Activated CD4-positive, alpha-beta T cell treated with anti-CD3 and anti-CD28 coated beads for 36 hours (primary cell): ENCODE measurements at regions not wholly inside any gene's neighbourhood (a gene's known extent, or its start where the extent isn't known, plus 50 kb on each side); places are given as distances from the start of the nearest gene placed in this dataset.

Experiments used
- ATAC-seq: fragments of 200-7000 bp; cut with Tn5 transposase; one replicate; pipeline ENCODE4 v1.10.0; 2021; ENCODE audit warnings: mild to moderate bottlenecking, moderate library complexity
- CTCF ChIA-PET: fragments of 350-600 bp; sonication (Branson Sonifier 250); formaldehyde crosslinking; loops from one replicate; lab custom pipeline; 2021; ENCODE audit warnings: antibody characterized with exemption; lab: Charles Lee
- POLR2A ChIA-PET: fragments of 350-600 bp; sonication (Branson Sonifier 250); formaldehyde crosslinking; loops from one replicate; lab custom pipeline; 2021; ENCODE audit warnings: antibody characterized with exemption, inconsistent platforms; lab: Charles Lee
- DNase-seq: peaks from one replicate; pipeline ENCODE4 v3.0.0-alpha.2; 2020
- H3K27ac Mint-ChIP-seq: one replicate; pipeline ENCODE4 v1.8.0; 2021; ENCODE audit warnings: mixed read lengths
- H3K27me3 Mint-ChIP-seq: one replicate; pipeline ENCODE4 v1.8.0; 2021; ENCODE audit warnings: mixed read lengths
- H3K36me3 Mint-ChIP-seq: one replicate; pipeline ENCODE4 v1.8.0; 2021; ENCODE audit warnings: low read depth, mixed read lengths
- H3K4me1 Mint-ChIP-seq: one replicate; pipeline ENCODE4 v1.8.0; 2021; ENCODE audit warnings: mixed read lengths
- H3K4me3 Mint-ChIP-seq: one replicate; pipeline ENCODE4 v1.8.0; 2021; ENCODE audit warnings: mild to moderate bottlenecking, moderate library complexity, mixed read lengths
- H3K9me3 Mint-ChIP-seq: one replicate; pipeline ENCODE4 v1.8.0; 2021; ENCODE audit warnings: low read depth, mixed read lengths
- intact Hi-C, 2 experiments: fragments of 100-400 bp; cut with DNase I in 1 of 2; cut with micrococcal nuclease in 1 of 2; formaldehyde crosslinking; loops; one replicate each; pipeline versions ENCODE4 v1.14.2 to v1.15.1; 2022 to 2024; cut with DNase I, micrococcal nuclease

DNA sequence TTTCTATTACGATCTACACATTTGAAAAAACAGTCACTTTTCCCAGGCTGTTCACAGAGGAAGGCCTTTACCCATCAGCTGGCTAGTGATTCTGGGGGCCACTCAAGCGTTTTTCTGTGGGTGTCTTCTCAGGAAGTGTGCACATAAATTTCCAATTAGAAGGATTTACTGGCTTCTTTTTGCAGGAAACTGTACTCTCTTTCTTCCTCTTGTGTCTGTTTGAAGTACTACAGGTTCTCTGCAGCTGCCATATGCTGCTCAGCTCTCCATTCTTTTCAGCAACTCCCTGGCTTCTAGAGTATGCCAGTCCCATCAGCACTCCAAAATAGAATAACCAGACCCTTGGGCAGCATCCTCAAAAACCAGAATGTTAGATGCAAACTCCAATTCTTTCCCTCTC, 110.4 kb upstream of the NAV3 start:
- intact Hi-C loops = no loop called here
- Mint-ChIP-seq H3K4me3 (no peak overlapping the region), H3K27ac (no peak overlapping the region), H3K9me3 (no peaks in the 10 kb centered on the region), H3K4me1 (no peaks in the 10 kb centered on the region), H3K36me3 (no peaks in the 10 kb centered on the region), H3K27me3 (no peaks in the 10 kb centered on the region)
- DNase-seq (no peak), ATAC-seq (no peak)
- POLR2A ChIA-PET = no interaction called here
- CTCF ChIA-PET = interaction anchor here (0.6 kb wide), 1 partner anchor 427 kb away, joined by 3 read pairs; no protein-coding TSS in a partner anchor

- peaks cover 4% of the 10 kb centered on the region for H3K9me3 Mint-ChIP-seq
- ChIA-PET POLR2A (interaction anchor here (0.6 kb wide), 1 partner anchor 1963 kb away, joined by 5 read pairs; no protein-coding TSS in a partner anchor), CTCF (no interaction called here)
Observed at GRCh38 chr12:77710209-77710608, 120.5 kb upstream of the NAV3 start.

GRCh38 chr12:77697126-77697525, 133.6 kb upstream of the NAV3 start:
- Mint-ChIP-seq H3K27ac (no peak overlapping the region), H3K27me3 (no peaks in the 10 kb centered on the region), H3K4me1 (no peaks in the 10 kb centered on the region), H3K9me3 (peaks cover 2% of the 10 kb centered on the region), H3K4me3 (no peak overlapping the region), H3K36me3 (no peaks in the 10 kb centered on the region)
- DNase-seq = no peak
- CTCF ChIA-PET = no interaction called here
- ATAC-seq = no peak
- intact Hi-C loops = no loop called here
- POLR2A ChIA-PET = no interaction called here

More at GRCh38 chr12:77710209-77710608, 120.5 kb upstream of the NAV3 start:
- DNase-seq (no peak), ATAC-seq (no peak)
- Mint-ChIP-seq H3K4me1 (no peaks in the 10 kb centered on the region), H3K27ac (no peak overlapping the region), H3K27me3 (no peaks in the 10 kb centered on the region), H3K4me3 (no peak overlapping the region), H3K36me3 (no peaks in the 10 kb centered on the region)
- intact Hi-C loops = no loop called here

DNA sequence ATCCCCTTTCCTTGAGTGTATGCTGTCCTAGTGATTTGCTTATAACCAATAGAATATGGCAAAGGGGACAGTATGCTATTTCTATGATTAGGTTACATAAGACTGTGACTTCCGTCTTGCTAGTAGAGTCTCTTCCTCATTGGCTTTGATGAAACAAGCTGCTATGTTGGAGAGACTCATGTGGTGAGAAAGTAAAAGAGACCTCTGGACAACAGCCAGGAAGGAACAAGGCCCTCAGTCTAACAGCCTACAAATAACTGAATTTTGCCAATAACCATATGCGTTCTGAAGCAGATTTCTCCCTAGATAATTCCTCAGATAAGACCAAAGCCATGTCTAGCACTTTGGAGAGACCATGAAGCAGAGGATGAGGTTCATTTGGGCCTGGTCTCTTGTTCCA, 134.5 kb upstream of the NAV3 start:
- DNase-seq (no peak), ATAC-seq (no peak)
- no peaks in the 10 kb centered on the region for H3K4me1 Mint-ChIP-seq
- H3K27me3 Mint-ChIP-seq = no peaks in the 10 kb centered on the region
- ChIA-PET CTCF (no interaction called here), POLR2A (no interaction called here)
- H3K36me3 Mint-ChIP-seq = no peaks in the 10 kb centered on the region
- intact Hi-C loops = no loop called here
- H3K9me3 Mint-ChIP-seq = peaks cover 2% of the 10 kb centered on the region
- no peak overlapping the region for H3K27ac Mint-ChIP-seq
- no peak overlapping the region for H3K4me3 Mint-ChIP-seq

GRCh38 chr12:77689510-77690086, 141.1 kb upstream of the NAV3 start:
- H3K27ac Mint-ChIP-seq = no peak overlapping the region
- POLR2A ChIA-PET = no interaction called here
- H3K27me3 Mint-ChIP-seq = no peaks in the 10 kb centered on the region
- ATAC-seq (no peak), DNase-seq (no peak)
- H3K36me3 Mint-ChIP-seq = no peaks in the 10 kb centered on the region
- no peak overlapping the region for H3K4me3 Mint-ChIP-seq
- CTCF ChIA-PET = no interaction called here
- intact Hi-C loops = loop anchor here in 1 of 2 experiments (5.0 kb wide), 1 partner anchor 642 kb away; no protein-coding TSS in a partner anchor
- H3K9me3 Mint-ChIP-seq = no peaks in the 10 kb centered on the region
- no peaks in the 10 kb centered on the region for H3K4me1 Mint-ChIP-seq

DNA sequence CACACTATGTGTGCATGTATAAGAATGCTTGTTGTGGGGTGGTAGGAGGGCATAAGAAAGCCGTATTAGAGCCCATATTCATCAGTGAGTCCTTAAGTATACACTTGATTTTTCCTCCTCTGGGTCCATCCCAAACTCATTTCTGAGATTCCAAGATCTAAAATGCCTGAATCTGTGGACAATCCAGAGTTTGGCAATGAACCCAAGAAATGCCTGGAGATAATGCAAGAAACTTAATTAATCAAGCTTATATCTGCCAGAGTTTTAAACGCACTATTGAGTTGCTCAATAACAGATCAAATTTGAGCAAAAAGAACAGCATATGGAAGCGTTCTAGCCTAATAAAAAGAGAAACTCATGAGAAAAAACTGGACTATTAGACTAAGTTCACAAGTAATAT, 143.4 kb upstream of the NAV3 start:
- Mint-ChIP-seq H3K4me1 (no peaks in the 10 kb centered on the region), H3K36me3 (no peaks in the 10 kb centered on the region), H3K9me3 (no peaks in the 10 kb centered on the region), H3K27me3 (no peaks in the 10 kb centered on the region), H3K27ac (no peak overlapping the region), H3K4me3 (no peak overlapping the region)
- ATAC-seq (no peak), DNase-seq (no peak)
- POLR2A ChIA-PET = interaction anchor here (0.6 kb wide), 1 partner anchor 324 kb away, joined by 3 read pairs; no protein-coding TSS in a partner anchor
- CTCF ChIA-PET = no interaction called here
- intact Hi-C loops = loop anchor here in 1 of 2 experiments (5.0 kb wide), 1 partner anchor 640 kb away; no protein-coding TSS in a partner anchor

GRCh38 chr12:77686760-77687159, 143.9 kb upstream of the NAV3 start:
- POLR2A ChIA-PET = no interaction called here
- no peak overlapping the region for H3K27ac Mint-ChIP-seq
- DNase-seq (no peak), ATAC-seq (no peak)
- H3K4me1 Mint-ChIP-seq = no peaks in the 10 kb centered on the region
- intact Hi-C loops = loop anchor here in 1 of 2 experiments (5.0 kb wide), 1 partner anchor 639 kb away; no protein-coding TSS in a partner anchor
- CTCF ChIA-PET = no interaction called here
- no peaks in the 10 kb centered on the region for H3K36me3 Mint-ChIP-seq
- H3K4me3 Mint-ChIP-seq = no peak overlapping the region
- H3K9me3 Mint-ChIP-seq = no peaks in the 10 kb centered on the region
- H3K27me3 Mint-ChIP-seq = no peaks in the 10 kb centered on the region

- Mint-ChIP-seq H3K36me3 (no peaks in the 10 kb centered on the region), H3K9me3 (no peaks in the 10 kb centered on the region), H3K4me3 (no peak overlapping the region), H3K4me1 (no peaks in the 10 kb centered on the region), H3K27ac (no peak overlapping the region), H3K27me3 (no peaks in the 10 kb centered on the region)
- CTCF ChIA-PET = no interaction called here
- no peak for ATAC-seq
- no peak for DNase-seq
- POLR2A ChIA-PET = no interaction called here
- intact Hi-C loops = loop anchor here in 1 of 2 experiments (5.0 kb wide), 1 partner anchor 639 kb away; no protein-coding TSS in a partner anchor
Observed at GRCh38 chr12:77685901-77686300, 144.8 kb upstream of the NAV3 start.

DNA sequence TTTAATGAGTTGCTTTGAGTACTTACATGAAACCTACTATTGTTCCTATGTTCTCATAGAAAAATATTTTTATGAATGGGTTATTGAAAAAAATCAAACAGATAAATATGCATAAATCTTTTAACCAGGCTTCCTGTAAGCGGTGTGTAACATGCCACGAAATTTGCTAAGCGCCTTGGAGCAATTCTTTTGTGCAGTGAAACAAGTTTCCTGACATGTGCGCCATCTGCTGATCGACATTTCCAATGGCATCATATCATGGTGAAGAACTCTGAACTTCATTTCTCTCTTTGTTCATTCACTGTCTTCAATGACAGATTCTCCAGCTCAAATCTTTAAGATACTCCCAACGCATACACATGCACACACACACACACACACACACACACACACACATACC, 145.6 kb upstream of the NAV3 start:
- intact Hi-C loops = loop anchor here in 1 of 2 experiments (5.0 kb wide), 1 partner anchor 638 kb away; no protein-coding TSS in a partner anchor
- CTCF ChIA-PET = no interaction called here
- peak; percentile 30 for DNase-seq

GRCh38 chr12:77682488-77682887, 148.2 kb upstream of the NAV3 start:
- Mint-ChIP-seq H3K4me1 (no peaks in the 10 kb centered on the region), H3K27ac (no peak overlapping the region), H3K36me3 (no peaks in the 10 kb centered on the region), H3K4me3 (no peak overlapping the region), H3K9me3 (peaks cover 2% of the 10 kb centered on the region), H3K27me3 (no peaks in the 10 kb centered on the region)
- intact Hi-C loops = no loop called here
- no peak for ATAC-seq
- POLR2A ChIA-PET = interaction anchor here (0.6 kb wide), 1 partner anchor 272 kb away, joined by 6 read pairs; no protein-coding TSS in a partner anchor
- CTCF ChIA-PET = interaction anchor here (0.6 kb wide), 1 partner anchor 226 kb away, joined by 3 read pairs; no protein-coding TSS in a partner anchor
- no peak for DNase-seq

More for the DNA sequence above, 145.6 kb upstream of the NAV3 start:
- no peaks in the 10 kb centered on the region for H3K9me3 Mint-ChIP-seq
- no peak for ATAC-seq
- H3K4me1 Mint-ChIP-seq = no peaks in the 10 kb centered on the region
- POLR2A ChIA-PET = no interaction called here
- no peaks in the 10 kb centered on the region for H3K36me3 Mint-ChIP-seq
- no peaks in the 10 kb centered on the region for H3K27me3 Mint-ChIP-seq
- no peak overlapping the region for H3K27ac Mint-ChIP-seq
- H3K4me3 Mint-ChIP-seq = no peak overlapping the region

GRCh38 chr12:77681726-77682125, 149.0 kb upstream of the NAV3 start:
- ATAC-seq (no peak), DNase-seq (no peak)
- ChIA-PET POLR2A (no interaction called here), CTCF (no interaction called here)
- Mint-ChIP-seq H3K27me3 (no peaks in the 10 kb centered on the region), H3K4me1 (no peaks in the 10 kb centered on the region), H3K9me3 (peaks cover 2% of the 10 kb centered on the region), H3K27ac (no peak overlapping the region), H3K36me3 (no peaks in the 10 kb centered on the region), H3K4me3 (no peak overlapping the region)
- intact Hi-C loops = no loop called here

DNA sequence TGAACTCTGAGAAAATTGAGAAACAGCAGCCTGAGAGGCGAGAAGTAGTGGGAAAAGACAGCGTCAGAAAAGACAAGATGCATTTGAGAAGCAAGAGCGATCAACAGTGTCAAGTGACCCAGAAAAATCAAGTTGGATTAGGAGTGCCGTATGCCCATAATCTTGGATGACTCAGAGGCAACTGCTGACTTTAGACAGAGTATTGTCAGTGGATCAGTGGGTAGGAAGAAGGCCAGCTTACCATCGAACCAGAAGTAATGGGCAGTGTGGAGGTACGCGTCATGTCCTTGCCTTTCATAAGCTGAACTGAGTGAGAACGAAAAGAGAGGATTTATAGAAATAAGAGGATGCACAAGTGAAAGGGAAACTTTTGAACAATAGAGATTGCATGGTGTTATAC, 151.0 kb upstream of the NAV3 start:
- Mint-ChIP-seq H3K27ac (no peak overlapping the region), H3K9me3 (peaks cover 4% of the 10 kb centered on the region), H3K27me3 (no peaks in the 10 kb centered on the region), H3K36me3 (no peaks in the 10 kb centered on the region), H3K4me3 (no peak overlapping the region), H3K4me1 (no peaks in the 10 kb centered on the region)
- ATAC-seq (no peak), DNase-seq (no peak)
- intact Hi-C loops = no loop called here
- POLR2A ChIA-PET = no interaction called here
- CTCF ChIA-PET = no interaction called here
